ENCODE measurements at regions not wholly inside any gene's neighbourhood (a gene's known extent, or its start where the extent isn't known, plus 50 kb on each side); places are given as distances from the start of the nearest gene placed in this dataset.

DNA sequence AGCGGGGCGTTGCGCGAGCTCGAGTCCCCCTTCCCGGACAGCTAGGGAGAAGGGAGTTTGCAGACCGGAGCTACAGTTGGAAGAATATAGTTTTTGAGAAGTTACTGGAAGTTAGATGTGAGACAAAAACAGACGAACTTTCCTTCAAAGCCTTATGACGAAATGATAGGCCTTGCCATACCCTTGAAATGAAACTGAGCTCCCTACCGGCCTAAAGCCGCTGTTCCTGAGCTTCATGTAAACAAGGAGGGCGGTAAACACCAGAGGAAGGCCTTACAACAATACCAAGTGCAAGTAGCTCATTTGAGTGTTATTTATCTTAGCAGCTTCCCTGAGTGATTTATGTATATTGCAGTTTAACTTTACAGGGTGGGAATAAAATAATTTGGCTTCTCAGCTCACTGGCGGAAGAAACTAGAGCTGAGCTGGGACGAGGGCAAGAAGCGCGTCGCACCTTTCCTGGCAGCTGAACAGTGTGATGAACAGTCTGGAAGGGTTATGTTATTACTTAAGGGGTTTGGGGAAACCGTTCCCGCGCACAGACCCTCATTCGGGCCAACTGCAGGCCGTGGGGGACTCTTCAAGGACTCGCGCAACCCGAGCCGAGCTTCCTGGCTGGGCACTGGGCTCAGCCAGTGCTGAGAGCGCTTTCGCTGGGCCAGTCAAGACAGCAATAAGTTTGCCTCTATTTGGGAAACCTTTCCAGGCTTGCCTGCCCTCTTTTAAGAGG is 111.2 kb downstream of the KCNRG start:
- Histone ChIP-seq H3K27me3 (replicated peaks in 1 of 7) (peaks cover 0 to 46% (median 35%) of the 10 kb centered on the region in 7 donors), H3K4me3 (peak overlapping the region; percentile 74 to 92 (median 87)), H3K27ac (peak overlapping the region; percentile 99 to 100 (median 100)), H3K36me3 (peaks cover 0 to 3% (median 0%) of the 10 kb centered on the region in 6 donors), H3K4me1 (peaks cover 36 to 79% (median 75%) of the 10 kb centered on the region in 6 donors), H3K9me3 (no peaks in the 10 kb centered on the region)
- 45 to 58% (median 52%) methylated on average over 28 of the region's 28 CpGs for WGBS, 5 donors
- TF ChIP-seq POLR2AphosphoS5 (IDR thresholded peaks at IDR 0.05) (no peak), POLR2A (IDR thresholded peaks at IDR 0.05) (no peak)
- TF ChIP-seq, protein P1, sequence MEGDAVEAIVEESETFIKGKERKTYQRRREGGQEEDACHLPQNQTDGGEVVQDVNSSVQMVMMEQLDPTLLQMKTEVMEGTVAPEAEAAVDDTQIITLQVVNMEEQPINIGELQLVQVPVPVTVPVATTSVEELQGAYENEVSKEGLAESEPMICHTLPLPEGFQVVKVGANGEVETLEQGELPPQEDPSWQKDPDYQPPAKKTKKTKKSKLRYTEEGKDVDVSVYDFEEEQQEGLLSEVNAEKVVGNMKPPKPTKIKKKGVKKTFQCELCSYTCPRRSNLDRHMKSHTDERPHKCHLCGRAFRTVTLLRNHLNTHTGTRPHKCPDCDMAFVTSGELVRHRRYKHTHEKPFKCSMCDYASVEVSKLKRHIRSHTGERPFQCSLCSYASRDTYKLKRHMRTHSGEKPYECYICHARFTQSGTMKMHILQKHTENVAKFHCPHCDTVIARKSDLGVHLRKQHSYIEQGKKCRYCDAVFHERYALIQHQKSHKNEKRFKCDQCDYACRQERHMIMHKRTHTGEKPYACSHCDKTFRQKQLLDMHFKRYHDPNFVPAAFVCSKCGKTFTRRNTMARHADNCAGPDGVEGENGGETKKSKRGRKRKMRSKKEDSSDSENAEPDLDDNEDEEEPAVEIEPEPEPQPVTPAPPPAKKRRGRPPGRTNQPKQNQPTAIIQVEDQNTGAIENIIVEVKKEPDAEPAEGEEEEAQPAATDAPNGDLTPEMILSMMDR (IDR thresholded peaks at IDR 0.05 in 8 of 11, conservative IDR thresholded peaks at IDR 0.05 in 3 of 11), result no peak
- peak; percentile 85 for DNase-seq
- intact Hi-C loops (cut with DNase I; ENCODE audit: low total_unique reads), result loop anchor here (5.0 kb wide), 1 partner anchor 44 kb away; no protein-coding TSS in a partner anchor

DNA sequence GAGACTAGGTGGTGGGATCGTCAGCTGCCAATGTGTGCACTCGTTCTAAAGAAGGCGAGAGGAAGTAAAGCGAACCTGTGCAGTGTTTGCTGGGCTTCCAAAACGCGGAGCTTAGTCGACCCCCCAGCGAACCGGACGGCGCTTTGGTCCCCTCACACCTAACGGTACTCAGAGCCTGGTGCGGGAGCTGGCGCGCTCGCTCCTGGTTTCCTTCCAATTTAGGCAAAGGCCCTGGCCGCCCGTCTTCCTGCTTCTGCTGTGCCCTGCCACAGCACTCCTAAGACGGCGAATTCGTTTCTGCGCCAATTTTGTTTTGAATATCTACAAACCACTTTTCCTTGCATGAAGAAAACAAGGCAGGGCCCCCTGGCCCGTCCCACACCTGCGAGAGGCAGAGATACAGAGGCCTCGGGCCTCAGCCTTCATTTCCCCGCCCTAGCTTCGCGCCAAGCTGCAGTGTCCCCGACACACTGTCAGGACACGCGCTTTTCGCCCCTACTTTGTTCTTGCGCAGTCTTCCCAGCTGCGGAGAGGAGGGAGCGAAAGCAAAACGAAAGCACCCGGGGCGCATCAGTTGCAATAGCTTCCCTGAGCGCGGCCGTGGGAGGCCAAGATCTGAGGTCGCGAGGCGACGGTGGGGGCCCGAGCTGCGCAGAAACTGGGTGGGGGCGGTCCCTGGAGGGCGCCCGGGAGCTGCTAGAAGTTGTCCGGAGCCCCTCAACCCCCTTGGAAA is 111.9 kb downstream of the KCNRG start:
- intact Hi-C loops (cut with DNase I; ENCODE audit: low total_unique reads), result loop anchor here (5.0 kb wide), 1 partner anchor 45 kb away; no protein-coding TSS in a partner anchor
- H3K4me1 ChIP-seq, result peaks cover 29 to 79% (median 74%) of the 10 kb centered on the region in 6 donors
- 20 to 40% (median 28%) methylated on average over 50 to 51 of the region's 51 CpGs for WGBS, 5 donors
- no peaks in the 10 kb centered on the region for H3K36me3 ChIP-seq
- peak; percentile 73 to 79 (median 77) for TF ChIP-seq POLR2AphosphoS5 (IDR thresholded peaks at IDR 0.05)
- TF ChIP-seq POLR2A (IDR thresholded peaks at IDR 0.05), result no peak
- TF ChIP-seq, protein P1 (IDR thresholded peaks at IDR 0.05 in 8 of 11, conservative IDR thresholded peaks at IDR 0.05 in 3 of 11), result no peak
- no peaks in the 10 kb centered on the region for H3K9me3 ChIP-seq
- peak; percentile 91 for DNase-seq
- peak overlapping the region; percentile 8 to 92 (median 84) for H3K4me3 ChIP-seq
- H3K27ac ChIP-seq, result peak overlapping the region; percentile 36 to 100 (median 100)
- H3K27me3 ChIP-seq (replicated peaks in 1 of 7), result peaks cover 0 to 53% (median 43%) of the 10 kb centered on the region in 7 donors

DNA sequence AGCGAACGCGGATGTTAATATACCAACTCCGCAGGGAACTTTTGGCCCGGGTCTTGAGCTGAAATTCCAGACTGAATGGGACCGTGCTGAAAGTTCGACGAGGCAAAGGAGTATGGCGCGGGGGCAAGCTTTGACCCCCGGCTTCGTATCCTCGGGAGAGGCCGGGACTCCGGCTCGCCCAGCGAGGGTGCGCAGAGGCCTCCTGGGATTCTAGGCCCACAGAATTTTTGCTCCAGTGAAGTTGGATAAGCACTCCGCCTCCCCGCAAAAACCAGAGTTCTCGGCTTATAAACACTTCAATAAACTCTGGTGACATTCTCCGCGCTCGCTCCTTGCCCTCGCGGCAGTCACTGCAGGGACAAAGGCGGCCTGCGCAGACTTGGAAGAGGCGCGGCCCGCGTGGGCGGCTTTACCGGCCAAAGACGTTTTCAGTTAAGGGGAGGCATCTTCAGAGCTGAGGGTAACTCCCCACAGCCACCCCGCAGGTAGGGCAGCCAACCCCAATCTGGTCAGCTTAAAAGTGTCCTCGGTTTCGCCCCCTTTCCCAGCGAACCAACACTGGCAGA is 112.6 kb downstream of the KCNRG start:
- DNase-seq, result peak; percentile 79
- Histone ChIP-seq H3K27ac (peak overlapping the region in 7 of 8 donors; percentile 36 to 100 (median 100)), H3K36me3 (no peaks in the 10 kb centered on the region), H3K9me3 (no peaks in the 10 kb centered on the region), H3K4me3 (peak overlapping the region; percentile 8 to 92 (median 84)), H3K27me3 (replicated peaks in 1 of 7) (peaks cover 0 to 60% (median 49%) of the 10 kb centered on the region in 7 donors), H3K4me1 (peaks cover 22 to 79% (median 74%) of the 10 kb centered on the region in 6 donors)
- intact Hi-C loops (cut with DNase I; ENCODE audit: low total_unique reads), result loop anchor here (5.0 kb wide), 1 partner anchor 46 kb away; no protein-coding TSS in a partner anchor
- TF ChIP-seq, protein P1 (IDR thresholded peaks at IDR 0.05 in 8 of 11, conservative IDR thresholded peaks at IDR 0.05 in 3 of 11), result no peak
- TF ChIP-seq POLR2A (IDR thresholded peaks at IDR 0.05) (no peak), POLR2AphosphoS5 (IDR thresholded peaks at IDR 0.05) (no peak)
- WGBS, 5 donors, result 62 to 82% (median 69%) methylated on average over 28 to 39 of the region's 39 CpGs
